Glutamatergic neuron (in vitro differentiated cells): ENCODE measurements at regions not wholly inside any gene's neighbourhood (a gene's known extent, or its start where the extent isn't known, plus 50 kb on each side); places are given as distances from the start of the nearest gene placed in this dataset.

Experiments used
- DNase-seq: peaks from one replicate; pipeline ENCODE4 v3.0.0; 2022
- H3K27ac Mint-ChIP-seq: one replicate; pipeline ENCODE4 v1.8.0; 2020; ENCODE audit warnings: mild to moderate bottlenecking, mixed read lengths, inconsistent platforms; ENCODE audit not compliant: unreplicated experiment
- H3K27me3 Mint-ChIP-seq: one replicate; pipeline ENCODE4 v1.8.0; 2020; ENCODE audit warnings: mild to moderate bottlenecking, moderate library complexity, mixed read lengths, inconsistent platforms; ENCODE audit not compliant: unreplicated experiment
- H3K36me3 Mint-ChIP-seq: one replicate; pipeline ENCODE4 v1.8.0; 2020; ENCODE audit warnings: mild to moderate bottlenecking, mixed read lengths, inconsistent platforms; ENCODE audit not compliant: unreplicated experiment
- H3K4me1 Mint-ChIP-seq: one replicate; pipeline ENCODE4 v1.8.0; 2020; ENCODE audit warnings: mild to moderate bottlenecking, low read depth, mixed read lengths, inconsistent platforms; ENCODE audit not compliant: unreplicated experiment
- H3K4me3 Mint-ChIP-seq: one replicate; pipeline ENCODE4 v1.8.0; 2020; ENCODE audit warnings: mild to moderate bottlenecking, mixed read lengths, inconsistent platforms; ENCODE audit not compliant: unreplicated experiment
- H3K9me3 Mint-ChIP-seq: one replicate; pipeline ENCODE4 v1.8.0; 2020; ENCODE audit warnings: mild to moderate bottlenecking, moderate library complexity, mixed read lengths, inconsistent platforms; ENCODE audit not compliant: unreplicated experiment
- TF ChIP-seq, protein P1 (sequence below): fragments of 200-600 bp; sonication (generic); IDR thresholded peaks from one replicate; pipeline ENCODE4 v1.5.0; 2021; ENCODE audit not compliant: partially characterized antibody, unreplicated experiment

DNA sequence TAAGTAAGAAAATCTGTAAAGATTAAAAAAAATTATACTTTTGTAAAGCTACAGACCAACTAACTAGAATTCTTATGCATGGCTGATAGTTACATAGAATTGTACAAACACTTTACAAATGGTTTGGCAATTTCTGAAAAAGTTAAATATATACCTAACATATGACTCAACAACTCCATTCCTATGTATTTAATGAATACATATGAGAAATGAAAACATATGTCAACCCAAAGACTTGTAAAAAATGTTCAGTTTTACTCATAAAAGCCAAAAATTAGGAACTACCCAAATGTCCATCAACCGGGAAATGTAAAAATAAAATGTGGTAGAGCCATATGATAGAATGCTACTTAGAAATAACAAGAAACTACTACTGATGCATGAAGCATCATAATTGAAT lies 152.6 kb upstream of the NRG3 start:
- TF ChIP-seq, protein P1, sequence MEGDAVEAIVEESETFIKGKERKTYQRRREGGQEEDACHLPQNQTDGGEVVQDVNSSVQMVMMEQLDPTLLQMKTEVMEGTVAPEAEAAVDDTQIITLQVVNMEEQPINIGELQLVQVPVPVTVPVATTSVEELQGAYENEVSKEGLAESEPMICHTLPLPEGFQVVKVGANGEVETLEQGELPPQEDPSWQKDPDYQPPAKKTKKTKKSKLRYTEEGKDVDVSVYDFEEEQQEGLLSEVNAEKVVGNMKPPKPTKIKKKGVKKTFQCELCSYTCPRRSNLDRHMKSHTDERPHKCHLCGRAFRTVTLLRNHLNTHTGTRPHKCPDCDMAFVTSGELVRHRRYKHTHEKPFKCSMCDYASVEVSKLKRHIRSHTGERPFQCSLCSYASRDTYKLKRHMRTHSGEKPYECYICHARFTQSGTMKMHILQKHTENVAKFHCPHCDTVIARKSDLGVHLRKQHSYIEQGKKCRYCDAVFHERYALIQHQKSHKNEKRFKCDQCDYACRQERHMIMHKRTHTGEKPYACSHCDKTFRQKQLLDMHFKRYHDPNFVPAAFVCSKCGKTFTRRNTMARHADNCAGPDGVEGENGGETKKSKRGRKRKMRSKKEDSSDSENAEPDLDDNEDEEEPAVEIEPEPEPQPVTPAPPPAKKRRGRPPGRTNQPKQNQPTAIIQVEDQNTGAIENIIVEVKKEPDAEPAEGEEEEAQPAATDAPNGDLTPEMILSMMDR, result no peak
- H3K4me3 Mint-ChIP-seq, result no peak overlapping the region
- no peaks in the 10 kb centered on the region for H3K27me3 Mint-ChIP-seq
- H3K27ac Mint-ChIP-seq, result no peak overlapping the region
- DNase-seq, result no peak
- no peaks in the 10 kb centered on the region for H3K9me3 Mint-ChIP-seq
- H3K36me3 Mint-ChIP-seq, result no peaks in the 10 kb centered on the region
- H3K4me1 Mint-ChIP-seq, result no peaks in the 10 kb centered on the region

DNA sequence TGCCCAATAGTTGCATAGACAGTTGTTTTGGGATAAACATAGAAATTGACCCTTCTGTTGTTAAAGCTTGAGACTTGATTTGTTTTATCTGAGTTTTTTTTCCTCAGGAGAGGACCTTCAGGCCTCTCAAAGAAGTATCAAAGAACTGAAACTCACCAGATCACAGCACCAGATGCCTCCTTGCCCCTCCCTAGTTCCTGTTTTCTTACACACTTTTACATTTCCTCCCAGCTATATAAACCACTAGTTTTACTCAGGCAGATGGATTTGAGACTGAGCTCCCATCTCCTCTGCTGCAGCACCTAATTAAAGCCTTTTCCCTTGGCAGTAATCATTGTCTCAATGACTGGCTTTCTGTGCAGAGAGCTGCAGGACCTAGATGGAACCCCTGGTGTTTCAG lies 150.6 kb upstream of the NRG3 start:
- DNase-seq, result no peak
- Mint-ChIP-seq H3K27me3 (peaks cover 2% of the 10 kb centered on the region), H3K4me1 (no peaks in the 10 kb centered on the region), H3K36me3 (no peaks in the 10 kb centered on the region), H3K27ac (no peak overlapping the region), H3K4me3 (no peak overlapping the region), H3K9me3 (no peaks in the 10 kb centered on the region)
- TF ChIP-seq, protein P1, result no peak

DNA sequence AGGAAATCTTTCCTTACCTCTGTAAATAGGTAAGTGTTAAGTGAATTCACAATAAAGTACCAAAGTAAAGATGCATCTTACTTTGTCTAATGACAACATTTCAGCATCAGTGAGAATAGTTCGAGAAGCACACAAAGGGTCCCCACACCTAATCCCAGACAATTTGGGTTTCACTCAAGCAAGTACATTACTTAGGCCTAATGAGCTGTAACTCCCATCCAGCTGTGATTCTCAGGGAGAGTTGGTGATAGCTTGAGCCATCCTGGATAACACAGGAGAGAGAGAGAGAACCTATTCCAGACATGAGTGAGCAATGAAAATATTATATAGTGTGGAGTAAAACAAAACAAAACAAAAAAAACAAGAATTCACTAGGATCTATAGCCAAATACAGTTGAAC lies 149.1 kb upstream of the NRG3 start:
- Mint-ChIP-seq H3K36me3 (no peaks in the 10 kb centered on the region), H3K4me1 (no peaks in the 10 kb centered on the region), H3K4me3 (no peak overlapping the region), H3K9me3 (no peaks in the 10 kb centered on the region), H3K27me3 (peaks cover 2% of the 10 kb centered on the region), H3K27ac (no peak overlapping the region)
- no peak for DNase-seq
- TF ChIP-seq, protein P1, result no peak

DNA sequence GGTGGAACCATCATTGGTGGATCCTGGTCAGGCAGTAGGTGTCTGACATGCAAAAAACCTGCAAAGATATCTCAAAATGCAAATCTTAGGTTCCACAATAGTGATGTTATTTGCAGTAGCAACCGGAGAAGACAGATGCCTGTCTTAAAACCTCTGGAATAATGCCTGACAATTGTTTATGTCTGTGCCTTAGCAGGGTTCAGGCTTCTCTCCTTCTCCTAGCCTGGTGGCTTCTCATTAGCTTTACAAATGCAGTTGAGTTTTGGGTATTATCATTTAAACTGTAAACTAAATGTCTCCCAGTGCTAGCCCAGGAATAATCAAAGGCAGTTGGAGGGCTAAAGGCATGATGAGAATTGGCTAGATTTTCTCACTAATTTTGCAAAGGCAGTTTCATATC lies 146.3 kb upstream of the NRG3 start:
- H3K4me1 Mint-ChIP-seq, result no peaks in the 10 kb centered on the region
- no peak overlapping the region for H3K4me3 Mint-ChIP-seq
- TF ChIP-seq, protein P1, result no peak
- peaks cover 2% of the 10 kb centered on the region for H3K27me3 Mint-ChIP-seq
- no peaks in the 10 kb centered on the region for H3K36me3 Mint-ChIP-seq
- H3K27ac Mint-ChIP-seq, result no peak overlapping the region
- DNase-seq, result no peak
- no peaks in the 10 kb centered on the region for H3K9me3 Mint-ChIP-seq

DNA sequence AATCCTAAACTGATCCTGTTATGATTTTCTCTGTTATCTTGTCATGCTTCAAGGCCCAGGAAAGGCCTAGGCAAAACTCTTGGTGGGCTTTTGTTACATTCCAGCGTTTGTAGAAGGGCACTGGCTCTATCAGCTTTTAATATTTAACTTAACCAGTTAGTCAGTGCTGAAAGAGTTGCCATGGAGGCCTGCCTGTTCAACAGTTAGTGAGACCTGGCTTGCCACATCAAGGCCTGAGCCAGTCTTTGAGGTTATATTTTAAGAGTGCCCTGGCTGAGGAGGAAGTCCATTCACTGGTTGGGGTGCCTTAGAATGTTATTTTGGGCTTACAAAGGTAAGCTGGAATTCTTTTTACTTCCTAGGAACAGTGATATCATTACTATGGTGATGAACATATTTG lies 144.1 kb upstream of the NRG3 start:
- TF ChIP-seq, protein P1, result no peak
- no peak overlapping the region for H3K4me3 Mint-ChIP-seq
- no peaks in the 10 kb centered on the region for H3K4me1 Mint-ChIP-seq
- no peaks in the 10 kb centered on the region for H3K36me3 Mint-ChIP-seq
- H3K27me3 Mint-ChIP-seq, result peaks cover 2% of the 10 kb centered on the region
- DNase-seq, result no peak
- no peak overlapping the region for H3K27ac Mint-ChIP-seq
- H3K9me3 Mint-ChIP-seq, result no peaks in the 10 kb centered on the region
